ENCODE measurements at regions not wholly inside any gene's neighbourhood (a gene's known extent, or its start where the extent isn't known, plus 50 kb on each side); places are given as distances from the start of the nearest gene placed in this dataset.
"Not testable (repeated sequence)": the region's sequence is repeated elsewhere in the genome, so short reads cannot be mapped to it uniquely, and the experiment has no call there.

DNA sequence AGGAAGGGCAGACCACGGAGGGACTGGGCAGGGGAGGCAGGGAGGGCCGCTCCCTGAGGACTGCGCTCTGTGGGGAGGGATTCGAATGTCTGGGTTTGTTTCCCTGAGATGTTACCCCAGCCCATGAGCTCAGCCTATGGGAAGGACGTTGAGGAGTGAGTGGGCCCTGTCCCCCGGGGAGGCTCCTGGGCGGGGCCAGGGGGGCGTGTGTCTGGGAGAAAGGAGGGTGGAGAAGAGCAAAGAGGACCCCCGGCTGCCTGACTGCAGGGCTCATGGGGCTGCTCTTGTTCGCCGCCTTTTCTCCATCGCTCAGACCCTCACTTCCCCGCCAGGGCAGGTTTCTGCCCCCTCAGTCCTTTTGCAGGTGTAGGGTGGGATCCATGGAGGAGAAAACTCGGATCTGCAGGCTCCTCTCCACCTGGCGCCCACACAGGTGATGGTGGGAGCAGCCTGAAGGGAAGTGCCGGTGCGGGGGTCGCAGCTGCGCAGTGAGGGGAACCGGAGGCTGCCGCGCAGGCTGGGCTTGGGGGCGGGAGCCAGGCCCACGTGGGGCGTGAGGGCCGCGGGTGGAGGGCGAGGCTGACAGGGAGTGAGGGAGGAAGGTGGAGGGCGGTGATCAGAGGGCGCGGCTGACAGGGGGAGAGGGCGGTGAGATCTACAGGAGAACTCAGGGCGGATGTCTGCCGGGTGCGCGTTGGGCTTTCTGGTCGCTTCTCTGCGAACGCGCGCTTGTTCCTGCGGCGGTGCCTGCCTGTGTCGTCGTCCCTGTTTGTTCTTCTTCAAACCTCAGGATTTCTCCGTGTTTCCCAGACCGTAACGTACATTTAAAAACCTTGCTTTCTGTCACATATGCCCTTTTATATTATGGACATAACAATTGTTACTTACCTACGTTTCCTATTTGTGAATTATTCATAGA, 198.2 kb upstream of the NPAP1 start:
- TF ChIP-seq MYNN (tag by site-specific recombination; IDR thresholded peaks at IDR 0.05; ENCODE audit: borderline replicate concordance); CTCF (tag by site-specific recombination; IDR thresholded peaks at IDR 0.05); ZBTB1 (tag by site-specific recombination; IDR thresholded peaks at IDR 0.05); YY1 (tag by site-specific recombination; IDR thresholded peaks at IDR 0.05); ZFP3 (tag by site-specific recombination; IDR thresholded peaks at IDR 0.05; ENCODE audit: low read depth); ZNF658 (tag by site-specific recombination; IDR thresholded peaks at IDR 0.05); ZBTB49 (tag by site-specific recombination; IDR thresholded peaks at IDR 0.05; ENCODE audit: low read depth): not testable (repeated sequence)
- TF ChIP-seq, protein P1, sequence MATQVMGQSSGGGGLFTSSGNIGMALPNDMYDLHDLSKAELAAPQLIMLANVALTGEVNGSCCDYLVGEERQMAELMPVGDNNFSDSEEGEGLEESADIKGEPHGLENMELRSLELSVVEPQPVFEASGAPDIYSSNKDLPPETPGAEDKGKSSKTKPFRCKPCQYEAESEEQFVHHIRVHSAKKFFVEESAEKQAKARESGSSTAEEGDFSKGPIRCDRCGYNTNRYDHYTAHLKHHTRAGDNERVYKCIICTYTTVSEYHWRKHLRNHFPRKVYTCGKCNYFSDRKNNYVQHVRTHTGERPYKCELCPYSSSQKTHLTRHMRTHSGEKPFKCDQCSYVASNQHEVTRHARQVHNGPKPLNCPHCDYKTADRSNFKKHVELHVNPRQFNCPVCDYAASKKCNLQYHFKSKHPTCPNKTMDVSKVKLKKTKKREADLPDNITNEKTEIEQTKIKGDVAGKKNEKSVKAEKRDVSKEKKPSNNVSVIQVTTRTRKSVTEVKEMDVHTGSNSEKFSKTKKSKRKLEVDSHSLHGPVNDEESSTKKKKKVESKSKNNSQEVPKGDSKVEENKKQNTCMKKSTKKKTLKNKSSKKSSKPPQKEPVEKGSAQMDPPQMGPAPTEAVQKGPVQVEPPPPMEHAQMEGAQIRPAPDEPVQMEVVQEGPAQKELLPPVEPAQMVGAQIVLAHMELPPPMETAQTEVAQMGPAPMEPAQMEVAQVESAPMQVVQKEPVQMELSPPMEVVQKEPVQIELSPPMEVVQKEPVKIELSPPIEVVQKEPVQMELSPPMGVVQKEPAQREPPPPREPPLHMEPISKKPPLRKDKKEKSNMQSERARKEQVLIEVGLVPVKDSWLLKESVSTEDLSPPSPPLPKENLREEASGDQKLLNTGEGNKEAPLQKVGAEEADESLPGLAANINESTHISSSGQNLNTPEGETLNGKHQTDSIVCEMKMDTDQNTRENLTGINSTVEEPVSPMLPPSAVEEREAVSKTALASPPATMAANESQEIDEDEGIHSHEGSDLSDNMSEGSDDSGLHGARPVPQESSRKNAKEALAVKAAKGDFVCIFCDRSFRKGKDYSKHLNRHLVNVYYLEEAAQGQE (tag by site-specific recombination; IDR thresholded peaks at IDR 0.05) = not testable (repeated sequence)
- TF ChIP-seq, protein P2, sequence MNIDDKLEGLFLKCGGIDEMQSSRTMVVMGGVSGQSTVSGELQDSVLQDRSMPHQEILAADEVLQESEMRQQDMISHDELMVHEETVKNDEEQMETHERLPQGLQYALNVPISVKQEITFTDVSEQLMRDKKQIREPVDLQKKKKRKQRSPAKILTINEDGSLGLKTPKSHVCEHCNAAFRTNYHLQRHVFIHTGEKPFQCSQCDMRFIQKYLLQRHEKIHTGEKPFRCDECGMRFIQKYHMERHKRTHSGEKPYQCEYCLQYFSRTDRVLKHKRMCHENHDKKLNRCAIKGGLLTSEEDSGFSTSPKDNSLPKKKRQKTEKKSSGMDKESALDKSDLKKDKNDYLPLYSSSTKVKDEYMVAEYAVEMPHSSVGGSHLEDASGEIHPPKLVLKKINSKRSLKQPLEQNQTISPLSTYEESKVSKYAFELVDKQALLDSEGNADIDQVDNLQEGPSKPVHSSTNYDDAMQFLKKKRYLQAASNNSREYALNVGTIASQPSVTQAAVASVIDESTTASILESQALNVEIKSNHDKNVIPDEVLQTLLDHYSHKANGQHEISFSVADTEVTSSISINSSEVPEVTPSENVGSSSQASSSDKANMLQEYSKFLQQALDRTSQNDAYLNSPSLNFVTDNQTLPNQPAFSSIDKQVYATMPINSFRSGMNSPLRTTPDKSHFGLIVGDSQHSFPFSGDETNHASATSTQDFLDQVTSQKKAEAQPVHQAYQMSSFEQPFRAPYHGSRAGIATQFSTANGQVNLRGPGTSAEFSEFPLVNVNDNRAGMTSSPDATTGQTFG (tag by site-specific recombination; IDR thresholded peaks at IDR 0.05; ENCODE audit: borderline replicate concordance) = not testable (repeated sequence)

All from HEK293 (cell line).